NCI-H82 treated with DMSO at 0.1 percent for 48 hours (cell line): ENCODE measurements at regions not wholly inside any gene's neighbourhood (a gene's known extent, or its start where the extent isn't known, plus 50 kb on each side); places are given as distances from the start of the nearest gene placed in this dataset.
A peak's percentile ranks its signal among the peaks of the same experiment; 100 is the strongest.
"Not testable (repeated sequence)": the region's sequence is repeated elsewhere in the genome, so short reads cannot be mapped to it uniquely, and the experiment has no call there.

Experiments
- DNase-seq: peaks from one replicate; lab custom pipeline; 2025; ENCODE audit not compliant: unreplicated experiment; lab: John Stamatoyannopoulos, UW

GRCh38 chr2:142285480-142285879 is 154.7 kb upstream of the LRP1B start:
- DNase-seq: no peak

- not testable (repeated sequence) for DNase-seq
Observed at GRCh38 chr2:142284336-142284735, 153.5 kb upstream of the LRP1B start.

- DNase-seq: no peak
Observed at GRCh38 chr2:142280831-142281230, 150.0 kb upstream of the LRP1B start.

GRCh38 chr2:142270990-142271389 is 140.2 kb upstream of the LRP1B start:
- DNase-seq: no peak

- DNase-seq: peak; percentile 64
Observed at GRCh38 chr2:142270291-142270690, 139.5 kb upstream of the LRP1B start.

- no peak for DNase-seq
Observed at GRCh38 chr2:142259356-142259755, 128.5 kb upstream of the LRP1B start.

- DNase-seq: no peak
Observed at GRCh38 chr2:142254031-142254430, 123.2 kb upstream of the LRP1B start.

GRCh38 chr2:142241016-142241415 is 110.2 kb upstream of the LRP1B start:
- DNase-seq: no peak

- no peak for DNase-seq
Observed at GRCh38 chr2:142236181-142236580, 105.4 kb upstream of the LRP1B start.

GRCh38 chr2:142234741-142235140 is 103.9 kb upstream of the LRP1B start:
- peak; percentile 28 for DNase-seq

- DNase-seq: no peak
Observed at GRCh38 chr2:142223309-142223708, 92.5 kb upstream of the LRP1B start.

GRCh38 chr2:142222715-142223114 is 91.9 kb upstream of the LRP1B start:
- DNase-seq: no peak

- no peak for DNase-seq
Observed at GRCh38 chr2:142220901-142221300, 90.1 kb upstream of the LRP1B start.

- DNase-seq: no peak
Observed at GRCh38 chr2:142220239-142220638, 89.4 kb upstream of the LRP1B start.

GRCh38 chr2:142218471-142218870 is 87.7 kb upstream of the LRP1B start:
- no peak for DNase-seq

GRCh38 chr2:142217804-142218203 is 87.0 kb upstream of the LRP1B start:
- no peak for DNase-seq

- no peak for DNase-seq
Observed at GRCh38 chr2:142200062-142200461, 69.2 kb upstream of the LRP1B start.

- DNase-seq: no peak
Observed at GRCh38 chr2:142199073-142199472, 68.3 kb upstream of the LRP1B start.

- no peak for DNase-seq
Observed at GRCh38 chr2:142190805-142191204, 60.0 kb upstream of the LRP1B start.

- DNase-seq: no peak
Observed at GRCh38 chr2:142189501-142189900, 58.7 kb upstream of the LRP1B start.

- DNase-seq: no peak
Observed at GRCh38 chr2:142188562-142188961, 57.7 kb upstream of the LRP1B start.

- peak; percentile 93 for DNase-seq
Observed at GRCh38 chr2:142180820-142181533, 50.2 kb upstream of the LRP1B start.
